ENCODE measurements at regions not wholly inside any gene's neighbourhood (a gene's known extent, or its start where the extent isn't known, plus 50 kb on each side); places are given as distances from the start of the nearest gene placed in this dataset.

- Histone ChIP-seq H2BK5ac (ENCODE audit: low read depth, low read length) (no peak overlapping the region), H3K18ac (ENCODE audit: extremely low read depth, low read length) (no peak overlapping the region), H3K23me2 (ENCODE audit: low read depth, low read length) (no peaks in the 10 kb centered on the region), H4K5ac (ENCODE audit: insufficient read length, low read depth, low read length) (no peak overlapping the region), H2AFZ (ENCODE audit: low read length) (no peak overlapping the region), H3K27me3 (replicated peaks in 1 of 4; ENCODE audit: control insufficient read depth in 3 of 4, extremely low read depth in 1 of 4, insufficient read depth in 3 of 4, low read length in 3 of 4) (no peaks in the 10 kb centered on the region), H3K23ac (ENCODE audit: insufficient read length) (no peak overlapping the region), H3K79me2 (ENCODE audit: control insufficient read depth in 1 of 2, insufficient read depth in 2 of 2, low read length in 2 of 2) (no peaks in the 10 kb centered on the region), H3K4me1 (replicated peaks in 1 of 4; ENCODE audit: control insufficient read depth in 3 of 4, insufficient read depth in 4 of 4, low read length in 3 of 4) (no peaks in the 10 kb centered on the region), H4K91ac (replicated peaks; ENCODE audit: insufficient read length, low read length) (no peak overlapping the region), H3K56ac (replicated peaks; ENCODE audit: insufficient read length, low read depth, low read length) (no peak overlapping the region), H2BK12ac (ENCODE audit: low read depth, low read length) (no peak overlapping the region), H3K27ac (ENCODE audit: low read depth, low read length) (no peak overlapping the region), H4K8ac (ENCODE audit: extremely low read depth, insufficient read depth, low read length) (no peak overlapping the region), H3K14ac (ENCODE audit: insufficient read length) (no peak overlapping the region), H3K79me1 (ENCODE audit: low read depth, low read length) (no peaks in the 10 kb centered on the region), H3K9ac (replicated peaks in 1 of 4; ENCODE audit: extremely low read depth in 1 of 4, low read depth in 3 of 4, low read length in 3 of 4) (no peak overlapping the region), H3K4me2 (ENCODE audit: insufficient read depth in 1 of 2, low read depth in 2 of 2, low read length in 2 of 2) (no peak overlapping the region), H2BK20ac (ENCODE audit: low read length) (no peak overlapping the region), H4K20me1 (replicated peaks in 1 of 2; ENCODE audit: control insufficient read depth in 1 of 2, insufficient read depth in 2 of 2, low read length in 2 of 2) (no peaks in the 10 kb centered on the region), H2BK120ac (replicated peaks; ENCODE audit: low read depth, low read length) (no peak overlapping the region), H2BK15ac (ENCODE audit: low read length) (no peak overlapping the region), H3K36me3 (ENCODE audit: control insufficient read depth in 2 of 4, insufficient read depth in 4 of 4, low read length in 3 of 4) (peaks cover 0 to 2% (median 0%) of the 10 kb centered on the region in 4 experiments; a peak in 1 of 8 replicates), H3K4me3 (ENCODE audit: extremely low read depth in 1 of 4, insufficient read depth in 2 of 4, low read depth in 3 of 4, low read length in 4 of 4) (no peak overlapping the region), H2AK5ac (ENCODE audit: low read depth, low read length) (no peak overlapping the region), H3K4ac (replicated peaks; ENCODE audit: insufficient read length, low read depth, low read length) (no peak overlapping the region), H3K9me3 (ENCODE audit: insufficient read depth in 2 of 2, low read depth in 1 of 2, low read length in 1 of 2) (peaks cover 4 to 11% of the 10 kb centered on the region in 2 experiments; a peak in 2 of 4 replicates)
- TF ChIP-seq SIRT6 (IDR thresholded peaks at IDR 0.05; ENCODE audit: low read length) (no peak), BCL11A (IDR thresholded peaks at IDR 0.05; ENCODE audit: low read depth in 2 of 2, low read length in 2 of 2) (no peak), SRF (IDR thresholded peaks at IDR 0.05; ENCODE audit: low read depth, low read length) (no peak), JUND (IDR thresholded peaks at IDR 0.05; ENCODE audit: low read length) (no peak), YY1 (IDR thresholded peaks at IDR 0.05; ENCODE audit: low read depth, low read length) (no peak)
- 97% methylated on average over 6 of the region's 6 CpGs; no CpG with 5 or more reads in 1 of the 2 experiments for WGBS, 2 experiments (ENCODE audit: extremely low coverage in 1 of 2, insufficient coverage in 1 of 2, insufficient read length in 1 of 2, insufficient replicate concordance in 2 of 2, low coverage in 1 of 2, low lambda C conversion rate in 2 of 2, missing lambda C conversion rate in 1 of 2)
- DNase-seq (ENCODE audit: low read depth in 1 of 2, low spot score in 2 of 2): no peak
- FAIRE-seq: no peak
- ChIA-PET POLR2A (ENCODE audit: partially characterized antibody) (no interaction called here), CTCF (ENCODE audit: partially characterized antibody) (interaction anchor here (1.7 kb wide), 1 partner anchor 780 kb away, joined by 4 read pairs; no protein-coding TSS in a partner anchor)
These were observed 195.7 kb downstream of the ZPLD1 start for GRCh38 chr3:102630531-102630930.
